Spleen (tissue), 11 donors: ENCODE measurements at regions not wholly inside any gene's neighbourhood (a gene's known extent, or its start where the extent isn't known, plus 50 kb on each side); places are given as distances from the start of the nearest gene placed in this dataset.

Experiments used
- DNase-seq: peaks from one replicate; pipeline ENCODE4 v3.0.0-alpha.2; 2020
- H3K27ac ChIP-seq, 8 donors: fragments of 200-600 bp; sonication (generic) in 7 of 8; 1 replicate in 4 of 8; 2 replicates in 4 of 8; pipeline versions ENCODE4 v1.5.0 to v1.8.0; 2016 to 2021; ENCODE audit warnings: inconsistent platforms in 4 of 8, mild to moderate bottlenecking in 4 of 8, moderate library complexity in 1 of 8
- H3K27me3 ChIP-seq, 7 donors: fragments of 200-600 bp; sonication (generic) in 6 of 7; replicated peaks in 1 of 7; 1 replicate in 4 of 7; 2 replicates in 3 of 7; pipeline versions ENCODE4 v1.5.0 to v1.8.0; 2016 to 2021; ENCODE audit warnings: inconsistent platforms in 3 of 7, mild to moderate bottlenecking in 1 of 7
- H3K36me3 ChIP-seq, 6 donors: fragments of 200-600 bp; sonication (generic) in 5 of 6; 1 replicate in 4 of 6; 2 replicates in 2 of 6; pipeline versions ENCODE4 v1.5.0 to v1.8.0; 2016 to 2021; ENCODE audit warnings: inconsistent platforms in 2 of 6
- H3K4me1 ChIP-seq, 6 donors: fragments of 200-600 bp; sonication (generic) in 5 of 6; 1 replicate in 3 of 6; 2 replicates in 3 of 6; pipeline versions ENCODE4 v1.5.0 to v1.8.0; 2016 to 2021; ENCODE audit warnings: inconsistent platforms in 3 of 6
- H3K4me3 ChIP-seq, 8 donors: fragments of 200-600 bp; sonication (generic) in 7 of 8; 1 replicate in 4 of 8; 2 replicates in 4 of 8; pipeline versions ENCODE4 v1.5.0 to v1.8.0; 2016 to 2021; ENCODE audit warnings: inconsistent platforms in 4 of 8, mild to moderate bottlenecking in 4 of 8, moderate library complexity in 2 of 8
- H3K9me3 ChIP-seq, 8 donors: fragments of 200-600 bp; sonication (generic) in 7 of 8; 1 replicate in 4 of 8; 2 replicates in 4 of 8; pipeline versions ENCODE4 v1.5.0 to v1.8.0; 2016 to 2021; ENCODE audit warnings: inconsistent platforms in 4 of 8
- POLR2A ChIP-seq, 3 donors: fragments of 450-650 bp; IDR thresholded peaks; one replicate each; pipeline ENCODE4 v1.5.1; 2017; ENCODE audit warnings: antibody characterized with exemption in 3 of 3, mild to moderate bottlenecking in 1 of 3
- POLR2AphosphoS5 ChIP-seq, 3 donors: sonication (generic); formaldehyde crosslinking; IDR thresholded peaks; one replicate each; pipeline ENCODE4 v1.5.1; 2017; ENCODE audit warnings: antibody characterized with exemption in 3 of 3
- WGBS, 5 donors: extraction: QIAGEN DNeasy Blood & Tissue Kit in 3 of 5; methylation state at CpG; one replicate each; pipeline versions ENCODE4 v1.1.5 to v1.1.7; 2013 to 2018; 5-methylcytosine and 5-hydroxymethylcytosine counted together
- intact Hi-C: fragments of 100-400 bp; cut with DNase I; formaldehyde crosslinking; loops from one replicate; pipeline ENCODE4 v1.15.0; 2023; ENCODE audit warnings: low total_unique reads
- TF ChIP-seq, protein P1 (sequence below), 11 experiments: fragments of 200-600 bp in 7 of 11; fragments of 450-650 bp in 4 of 11; sonication (generic) in 4 of 11; IDR thresholded peaks in 8 of 11; conservative IDR thresholded peaks in 3 of 11; 1 replicate in 7 of 11; 2 replicates in 4 of 11; pipeline versions ENCODE4 v1.4.0 to v1.8.0; 2016 to 2021; ENCODE audit warnings: antibody characterized with exemption in 11 of 11, inconsistent platforms in 4 of 11, mild to moderate bottlenecking in 1 of 11
- donor health status: healthy with polysubstance abuse.
- donor health status: DM: no; HTN: no; CAD: no; lungs with moderate emphysema.
- donor health status: DM: no; HTN: no; CAD: no.
- donor health status: Bipolar disorder and iron deficiency.
- donor health status: healthy.
- donor health status: DM: no; HTN: no; CAD: no.
- donor health status: DM: yes; HTN: yes; CAD: no.

DNA sequence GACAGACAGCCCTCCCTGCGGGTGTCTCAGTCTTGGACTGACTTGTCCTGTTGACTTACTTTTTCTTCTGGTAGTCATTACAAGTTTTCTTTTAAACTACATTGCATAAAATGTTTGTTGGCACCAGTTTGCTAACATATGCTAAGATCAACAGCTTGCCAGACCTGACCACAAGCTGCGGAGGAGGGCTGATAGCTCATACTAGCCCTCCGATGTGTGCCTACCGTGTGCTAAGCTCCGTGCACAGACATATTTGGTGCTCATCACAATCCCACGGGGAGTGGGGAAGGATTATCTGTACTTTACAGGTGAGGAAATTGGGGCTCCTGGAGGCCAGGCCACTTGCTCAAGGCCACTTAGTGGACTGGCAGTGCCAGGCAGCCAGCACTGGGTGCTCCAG is 72.8 kb upstream of the YPEL5 start:
- no peaks in the 10 kb centered on the region for H3K36me3 ChIP-seq
- no peak overlapping the region for H3K27ac ChIP-seq
- H3K9me3 ChIP-seq: no peaks in the 10 kb centered on the region
- DNase-seq: no peak
- no peak overlapping the region for H3K4me3 ChIP-seq
- peaks cover 0 to 3% (median 0%) of the 10 kb centered on the region in 6 donors for H3K4me1 ChIP-seq
- TF ChIP-seq, protein P1, sequence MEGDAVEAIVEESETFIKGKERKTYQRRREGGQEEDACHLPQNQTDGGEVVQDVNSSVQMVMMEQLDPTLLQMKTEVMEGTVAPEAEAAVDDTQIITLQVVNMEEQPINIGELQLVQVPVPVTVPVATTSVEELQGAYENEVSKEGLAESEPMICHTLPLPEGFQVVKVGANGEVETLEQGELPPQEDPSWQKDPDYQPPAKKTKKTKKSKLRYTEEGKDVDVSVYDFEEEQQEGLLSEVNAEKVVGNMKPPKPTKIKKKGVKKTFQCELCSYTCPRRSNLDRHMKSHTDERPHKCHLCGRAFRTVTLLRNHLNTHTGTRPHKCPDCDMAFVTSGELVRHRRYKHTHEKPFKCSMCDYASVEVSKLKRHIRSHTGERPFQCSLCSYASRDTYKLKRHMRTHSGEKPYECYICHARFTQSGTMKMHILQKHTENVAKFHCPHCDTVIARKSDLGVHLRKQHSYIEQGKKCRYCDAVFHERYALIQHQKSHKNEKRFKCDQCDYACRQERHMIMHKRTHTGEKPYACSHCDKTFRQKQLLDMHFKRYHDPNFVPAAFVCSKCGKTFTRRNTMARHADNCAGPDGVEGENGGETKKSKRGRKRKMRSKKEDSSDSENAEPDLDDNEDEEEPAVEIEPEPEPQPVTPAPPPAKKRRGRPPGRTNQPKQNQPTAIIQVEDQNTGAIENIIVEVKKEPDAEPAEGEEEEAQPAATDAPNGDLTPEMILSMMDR (IDR thresholded peaks at IDR 0.05 in 8 of 11, conservative IDR thresholded peaks at IDR 0.05 in 3 of 11): no peak
- TF ChIP-seq POLR2AphosphoS5 (IDR thresholded peaks at IDR 0.05) (no peak), POLR2A (IDR thresholded peaks at IDR 0.05) (no peak)
- intact Hi-C loops: loop anchor here (5.0 kb wide), 1 partner anchor 152 kb away; the partner anchor contains the start of gene ALK
- WGBS, 5 donors: 62 to 81% (median 67%) methylated on average over 6 of the region's 6 CpGs
- peaks cover 0 to 63% (median 4%) of the 10 kb centered on the region in 7 donors for H3K27me3 ChIP-seq

DNA sequence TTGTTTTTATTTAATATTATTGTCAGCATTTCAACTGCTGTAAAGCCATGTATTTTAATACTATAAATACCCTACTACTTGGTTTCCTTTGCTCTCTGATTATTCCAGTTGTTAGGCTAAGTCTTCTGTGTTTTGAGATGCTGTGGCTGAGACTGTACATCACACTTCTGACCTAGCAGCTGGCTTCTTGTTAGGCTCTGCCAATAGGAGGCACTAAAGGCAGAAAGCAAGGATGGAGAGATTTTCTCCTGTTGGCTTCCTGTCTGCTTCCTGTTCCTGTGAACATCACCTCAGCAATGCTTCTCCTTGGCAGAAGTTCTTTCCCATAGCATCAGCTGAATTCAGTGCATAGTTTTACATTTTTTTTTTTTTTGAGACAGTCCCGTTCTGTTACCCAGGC is 68.3 kb upstream of the YPEL5 start:
- no peaks in the 10 kb centered on the region for H3K9me3 ChIP-seq
- H3K4me3 ChIP-seq: no peak overlapping the region
- H3K27ac ChIP-seq: no peak overlapping the region
- peaks cover 0 to 33% (median 0%) of the 10 kb centered on the region in 7 donors for H3K27me3 ChIP-seq
- H3K4me1 ChIP-seq: no peaks in the 10 kb centered on the region
- H3K36me3 ChIP-seq: no peaks in the 10 kb centered on the region
- intact Hi-C loops: no loop called here
- WGBS, 5 donors: 0 to 85% (median 73%) methylated on average over 1 of the region's 1 CpG
- no peak for DNase-seq
- TF ChIP-seq, protein P1 (IDR thresholded peaks at IDR 0.05 in 8 of 11, conservative IDR thresholded peaks at IDR 0.05 in 3 of 11): no peak
- TF ChIP-seq POLR2AphosphoS5 (IDR thresholded peaks at IDR 0.05) (no peak), POLR2A (IDR thresholded peaks at IDR 0.05) (no peak)

- 75 to 87% (median 78%) methylated on average over 4 of the region's 4 CpGs for WGBS, 5 donors
- Histone ChIP-seq H3K9me3 (no peaks in the 10 kb centered on the region), H3K27me3 (peaks cover 0 to 32% (median 0%) of the 10 kb centered on the region in 7 donors), H3K4me3 (no peak overlapping the region), H3K36me3 (no peaks in the 10 kb centered on the region), H3K27ac (no peak overlapping the region), H3K4me1 (no peaks in the 10 kb centered on the region)
- intact Hi-C loops: no loop called here
- TF ChIP-seq POLR2AphosphoS5 (IDR thresholded peaks at IDR 0.05): no peak
- TF ChIP-seq, protein P1 (IDR thresholded peaks at IDR 0.05 in 8 of 11, conservative IDR thresholded peaks at IDR 0.05 in 3 of 11): no peak
- TF ChIP-seq POLR2A (IDR thresholded peaks at IDR 0.05): no peak
- DNase-seq: no peak
These were observed 61.9 kb upstream of the YPEL5 start for GRCh38 chr2:30084915-30085314.

DNA sequence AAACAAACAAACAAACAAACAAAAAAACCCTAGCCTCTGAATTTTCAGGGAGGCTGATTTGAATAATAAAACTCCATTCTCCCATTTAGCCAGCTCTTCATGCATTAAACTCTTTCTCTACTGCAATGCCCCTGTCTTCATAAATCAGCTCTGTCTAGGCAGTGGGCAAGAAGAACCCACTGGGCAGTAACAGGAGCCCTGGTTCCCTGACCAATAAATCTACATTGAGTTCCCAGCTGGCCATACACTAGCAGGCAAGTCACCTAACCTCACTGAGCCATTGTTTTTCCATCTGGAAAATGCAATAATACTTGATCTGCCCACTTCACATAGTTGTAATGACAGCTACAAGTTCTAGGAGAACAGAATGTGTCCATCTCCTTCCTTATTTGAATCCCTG is 57.6 kb upstream of the YPEL5 start:
- DNase-seq: no peak
- Histone ChIP-seq H3K36me3 (no peaks in the 10 kb centered on the region), H3K27ac (no peak overlapping the region), H3K4me1 (peaks cover 0 to 4% (median 0%) of the 10 kb centered on the region in 6 donors), H3K4me3 (no peak overlapping the region), H3K27me3 (peaks cover 0 to 46% (median 0%) of the 10 kb centered on the region in 7 donors), H3K9me3 (no peaks in the 10 kb centered on the region)
- intact Hi-C loops: no loop called here
- TF ChIP-seq POLR2AphosphoS5 (IDR thresholded peaks at IDR 0.05) (no peak), POLR2A (IDR thresholded peaks at IDR 0.05) (no peak)
- TF ChIP-seq, protein P1 (IDR thresholded peaks at IDR 0.05 in 8 of 11, conservative IDR thresholded peaks at IDR 0.05 in 3 of 11): no peak
